Glutamatergic neuron (in vitro differentiated cells): ENCODE measurements at regions not wholly inside any gene's neighbourhood (a gene's known extent, or its start where the extent isn't known, plus 50 kb on each side); places are given as distances from the start of the nearest gene placed in this dataset.
"Not testable (repeated sequence)": the region's sequence is repeated elsewhere in the genome, so short reads cannot be mapped to it uniquely, and the experiment has no call there.

Source experiments
- DNase-seq: peaks from one replicate; pipeline ENCODE4 v3.0.0; 2022
- H3K27ac Mint-ChIP-seq: one replicate; pipeline ENCODE4 v1.8.0; 2020; ENCODE audit warnings: mild to moderate bottlenecking, mixed read lengths, inconsistent platforms; ENCODE audit not compliant: unreplicated experiment
- H3K27me3 Mint-ChIP-seq: one replicate; pipeline ENCODE4 v1.8.0; 2020; ENCODE audit warnings: mild to moderate bottlenecking, moderate library complexity, mixed read lengths, inconsistent platforms; ENCODE audit not compliant: unreplicated experiment
- H3K36me3 Mint-ChIP-seq: one replicate; pipeline ENCODE4 v1.8.0; 2020; ENCODE audit warnings: mild to moderate bottlenecking, mixed read lengths, inconsistent platforms; ENCODE audit not compliant: unreplicated experiment
- H3K4me1 Mint-ChIP-seq: one replicate; pipeline ENCODE4 v1.8.0; 2020; ENCODE audit warnings: mild to moderate bottlenecking, low read depth, mixed read lengths, inconsistent platforms; ENCODE audit not compliant: unreplicated experiment
- H3K4me3 Mint-ChIP-seq: one replicate; pipeline ENCODE4 v1.8.0; 2020; ENCODE audit warnings: mild to moderate bottlenecking, mixed read lengths, inconsistent platforms; ENCODE audit not compliant: unreplicated experiment
- H3K9me3 Mint-ChIP-seq: one replicate; pipeline ENCODE4 v1.8.0; 2020; ENCODE audit warnings: mild to moderate bottlenecking, moderate library complexity, mixed read lengths, inconsistent platforms; ENCODE audit not compliant: unreplicated experiment
- TF ChIP-seq, protein P1 (sequence below): fragments of 200-600 bp; sonication (generic); IDR thresholded peaks from one replicate; pipeline ENCODE4 v1.5.0; 2021; ENCODE audit not compliant: partially characterized antibody, unreplicated experiment

DNA sequence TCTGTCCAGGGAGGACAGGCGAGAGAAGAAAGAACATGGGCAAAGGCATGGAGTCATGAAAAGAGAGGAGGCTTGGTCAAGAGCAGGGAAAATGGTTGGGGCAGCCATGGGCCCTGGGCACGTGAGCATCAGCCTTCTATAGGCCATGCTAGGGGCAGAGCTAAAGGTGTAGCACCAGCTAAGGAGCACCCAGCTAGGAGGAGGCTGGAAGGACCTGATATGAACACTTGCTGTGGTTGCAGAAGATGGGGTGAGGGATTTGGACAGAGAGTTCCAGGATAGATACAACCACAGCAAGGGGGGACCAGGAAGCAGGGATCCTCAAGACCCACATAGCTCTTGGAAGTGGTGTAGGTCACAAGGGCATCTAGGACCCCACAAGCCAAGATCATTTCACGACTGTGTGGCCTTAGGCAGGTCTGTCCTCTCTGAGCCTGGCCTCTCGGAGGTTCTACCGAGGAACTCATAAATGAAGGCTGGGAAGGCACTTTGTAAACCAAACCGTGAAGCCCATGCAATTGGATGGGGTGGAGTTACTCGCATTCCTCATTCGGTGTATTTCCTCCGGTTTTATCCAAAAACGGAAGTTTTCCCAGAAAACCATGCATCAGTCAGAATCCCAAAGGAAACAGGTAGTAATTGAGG lies 74.0 kb upstream of the TOP1 start:
- H3K4me1 Mint-ChIP-seq = peaks cover 6% of the 10 kb centered on the region
- peak overlapping the region; percentile 35 for H3K27ac Mint-ChIP-seq
- no peak for DNase-seq
- TF ChIP-seq, protein P1, sequence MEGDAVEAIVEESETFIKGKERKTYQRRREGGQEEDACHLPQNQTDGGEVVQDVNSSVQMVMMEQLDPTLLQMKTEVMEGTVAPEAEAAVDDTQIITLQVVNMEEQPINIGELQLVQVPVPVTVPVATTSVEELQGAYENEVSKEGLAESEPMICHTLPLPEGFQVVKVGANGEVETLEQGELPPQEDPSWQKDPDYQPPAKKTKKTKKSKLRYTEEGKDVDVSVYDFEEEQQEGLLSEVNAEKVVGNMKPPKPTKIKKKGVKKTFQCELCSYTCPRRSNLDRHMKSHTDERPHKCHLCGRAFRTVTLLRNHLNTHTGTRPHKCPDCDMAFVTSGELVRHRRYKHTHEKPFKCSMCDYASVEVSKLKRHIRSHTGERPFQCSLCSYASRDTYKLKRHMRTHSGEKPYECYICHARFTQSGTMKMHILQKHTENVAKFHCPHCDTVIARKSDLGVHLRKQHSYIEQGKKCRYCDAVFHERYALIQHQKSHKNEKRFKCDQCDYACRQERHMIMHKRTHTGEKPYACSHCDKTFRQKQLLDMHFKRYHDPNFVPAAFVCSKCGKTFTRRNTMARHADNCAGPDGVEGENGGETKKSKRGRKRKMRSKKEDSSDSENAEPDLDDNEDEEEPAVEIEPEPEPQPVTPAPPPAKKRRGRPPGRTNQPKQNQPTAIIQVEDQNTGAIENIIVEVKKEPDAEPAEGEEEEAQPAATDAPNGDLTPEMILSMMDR = no peak
- no peak overlapping the region for H3K4me3 Mint-ChIP-seq
- H3K9me3 Mint-ChIP-seq = peaks cover 3% of the 10 kb centered on the region
- peaks cover 8% of the 10 kb centered on the region for H3K27me3 Mint-ChIP-seq
- peaks cover 12% of the 10 kb centered on the region for H3K36me3 Mint-ChIP-seq

DNA sequence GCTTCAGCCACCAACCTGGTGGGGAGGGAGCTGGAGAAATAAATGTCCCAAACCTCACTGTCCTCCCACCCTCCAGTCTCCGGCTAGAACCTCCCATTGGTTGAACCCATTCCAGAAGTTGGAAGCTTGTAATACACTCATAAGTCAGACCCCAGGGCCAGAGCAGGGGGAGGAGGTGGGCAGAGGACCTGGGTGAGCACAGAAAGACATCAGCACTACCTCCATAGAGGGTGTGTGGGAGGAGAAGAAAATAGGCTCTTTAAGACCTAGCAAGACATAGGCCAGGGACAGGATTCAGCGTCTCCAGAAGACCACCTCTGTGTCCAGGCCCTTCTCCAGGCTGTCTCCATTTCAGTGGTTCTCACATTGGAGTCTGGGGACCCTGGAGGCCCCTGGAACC lies 73.3 kb upstream of the TOP1 start:
- H3K4me1 Mint-ChIP-seq = peaks cover 6% of the 10 kb centered on the region
- DNase-seq = no peak
- H3K27ac Mint-ChIP-seq = no peak overlapping the region
- H3K9me3 Mint-ChIP-seq = peaks cover 3% of the 10 kb centered on the region
- H3K27me3 Mint-ChIP-seq = peaks cover 8% of the 10 kb centered on the region
- H3K4me3 Mint-ChIP-seq = no peak overlapping the region
- H3K36me3 Mint-ChIP-seq = peaks cover 12% of the 10 kb centered on the region
- TF ChIP-seq, protein P1 = no peak

DNA sequence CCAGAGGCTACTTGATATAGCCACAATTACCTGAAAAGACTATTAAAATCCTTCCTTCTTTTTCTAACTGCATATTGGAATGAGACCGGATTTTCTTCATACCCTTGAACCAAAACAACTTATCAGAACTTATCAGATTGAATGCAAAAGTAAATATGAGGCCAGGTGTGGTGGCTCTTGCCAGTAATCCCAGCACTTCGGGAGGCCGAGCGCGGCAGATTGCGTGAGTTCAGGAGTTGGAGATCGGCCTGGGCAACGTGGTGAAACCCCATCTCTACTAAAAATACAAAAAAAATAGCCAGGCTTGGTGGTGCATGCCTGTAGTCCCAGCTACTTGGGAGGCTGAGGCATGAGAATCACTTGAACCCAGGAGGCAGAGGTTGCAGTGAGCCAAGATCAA lies 72.8 kb upstream of the TOP1 start:
- not testable (repeated sequence) for DNase-seq, H3K4me3 Mint-ChIP-seq, H3K27me3 Mint-ChIP-seq, H3K4me1 Mint-ChIP-seq, H3K9me3 Mint-ChIP-seq, H3K27ac Mint-ChIP-seq
- H3K36me3 Mint-ChIP-seq = peaks cover 12% of the 10 kb centered on the region

DNA sequence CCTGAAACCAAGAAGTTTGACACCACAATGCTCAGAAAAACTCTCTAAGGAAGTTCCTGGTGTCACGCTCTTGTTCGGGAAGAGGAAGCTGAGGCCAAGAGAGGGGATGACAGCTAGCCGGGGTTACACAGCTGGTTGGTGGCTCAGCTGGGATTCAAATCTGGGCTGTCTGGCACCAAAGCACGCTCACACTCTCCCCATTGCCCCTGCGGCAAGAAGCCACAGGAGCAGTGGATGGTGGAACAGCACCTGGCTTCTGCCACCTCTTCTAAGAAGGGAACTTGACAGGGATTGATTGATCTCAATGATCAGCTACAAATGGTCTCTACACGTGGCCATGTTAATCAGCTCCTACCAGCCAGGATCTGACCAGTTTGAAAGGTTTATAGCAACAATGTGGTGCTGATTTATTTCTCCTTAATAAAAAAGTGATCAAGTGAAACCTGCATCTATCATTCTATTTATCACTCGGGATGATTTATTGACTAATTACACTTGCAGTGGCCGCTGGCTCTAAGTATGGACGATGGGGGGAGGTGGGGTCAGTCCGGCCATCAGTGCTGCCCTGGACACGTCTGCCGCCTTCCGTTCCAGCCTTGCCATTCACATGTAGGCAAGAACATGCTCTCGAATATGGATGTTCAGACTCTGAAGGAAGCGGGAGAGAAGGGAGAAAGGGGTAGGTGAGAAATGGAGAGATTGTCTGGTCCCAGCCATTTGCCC lies 71.9 kb upstream of the TOP1 start:
- TF ChIP-seq, protein P1 = no peak
- peaks cover 3% of the 10 kb centered on the region for H3K9me3 Mint-ChIP-seq
- H3K27me3 Mint-ChIP-seq = peaks cover 8% of the 10 kb centered on the region
- H3K4me1 Mint-ChIP-seq = peaks cover 6% of the 10 kb centered on the region
- no peak for DNase-seq
- no peak overlapping the region for H3K27ac Mint-ChIP-seq
- H3K36me3 Mint-ChIP-seq = peaks cover 12% of the 10 kb centered on the region
- H3K4me3 Mint-ChIP-seq = no peak overlapping the region

DNA sequence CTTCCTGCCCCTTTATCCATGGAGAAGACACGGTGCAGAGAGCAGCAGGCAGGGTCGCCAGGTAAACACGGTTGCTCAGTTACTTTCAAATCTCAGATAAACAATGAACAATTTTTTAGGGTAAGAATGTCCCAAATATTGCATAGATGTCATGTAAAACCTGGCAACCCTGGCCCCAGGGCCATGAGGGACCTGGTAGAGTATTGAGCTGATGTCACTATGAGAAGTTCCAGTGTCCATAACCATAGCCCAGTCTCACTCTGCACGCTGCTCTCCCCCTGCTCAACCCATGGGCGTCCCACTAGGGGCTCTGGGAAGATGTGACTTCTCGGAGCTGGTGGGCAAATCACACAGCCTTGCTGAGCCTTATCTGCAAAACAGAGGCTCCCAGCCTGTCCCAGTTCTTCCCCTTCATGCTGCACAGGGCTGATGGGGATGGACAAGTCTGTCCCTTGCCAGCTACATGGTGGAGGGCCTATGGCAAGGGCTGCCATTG lies 71.3 kb upstream of the TOP1 start:
- H3K36me3 Mint-ChIP-seq = peaks cover 12% of the 10 kb centered on the region
- peaks cover 3% of the 10 kb centered on the region for H3K9me3 Mint-ChIP-seq
- H3K4me1 Mint-ChIP-seq = no peaks in the 10 kb centered on the region
- TF ChIP-seq, protein P1 = no peak
- no peak for DNase-seq
- no peak overlapping the region for H3K27ac Mint-ChIP-seq
- peaks cover 8% of the 10 kb centered on the region for H3K27me3 Mint-ChIP-seq
- H3K4me3 Mint-ChIP-seq = no peak overlapping the region
